PC-9 (cell line): ENCODE measurements at regions not wholly inside any gene's neighbourhood (a gene's known extent, or its start where the extent isn't known, plus 50 kb on each side); places are given as distances from the start of the nearest gene placed in this dataset.
"Not testable (repeated sequence)": the region's sequence is repeated elsewhere in the genome, so short reads cannot be mapped to it uniquely, and the experiment has no call there.

Source experiments
- BruUV-seq: library from RNA; stranded (reverse); fragments of 400-500 nt; replicated peaks from 2 replicates; lab custom pipeline; 2021; lab: Mats Ljungman, UMichigan
- CTCF ChIA-PET: fragments of 300-600 bp; sonication (Branson Sonifier 250); formaldehyde crosslinking; loops from one replicate; lab custom pipeline; 2022; ENCODE audit warnings: antibody characterized with exemption; lab: Charles Lee
- POLR2A ChIA-PET: fragments of 300-600 bp; sonication (Branson Sonifier 250); formaldehyde crosslinking; loops from one replicate; lab custom pipeline; 2022; ENCODE audit warnings: antibody characterized with exemption; ENCODE audit not compliant: unreplicated experiment; lab: Charles Lee
- DNase-seq, 2 experiments: peaks; one replicate each; pipeline versions ENCODE4 v3.0.0 to v3.0.0-alpha.2; 2015 to 2022; ENCODE audit warnings: mixed read lengths in 1 of 2
- H2AFZ ChIP-seq: fragments of 200-600 bp; sonication (generic); 2 replicates; pipeline ENCODE4 v1.8.1; 2017; ENCODE audit warnings: antibody characterized with exemption
- H3F3A ChIP-seq: fragments of 200-600 bp; sonication (generic); 2 replicates; pipeline ENCODE4 v1.8.1; 2017; ENCODE audit warnings: antibody characterized with exemption, mild to moderate bottlenecking, low read depth; ENCODE audit not compliant: insufficient read depth
- H3K27ac ChIP-seq: fragments of 200-600 bp; sonication (generic); 2 replicates; pipeline ENCODE4 v1.6.1; 2016; ENCODE audit warnings: mixed run types
- H3K27me3 ChIP-seq: fragments of 200-600 bp; sonication (generic); 2 replicates; pipeline ENCODE4 v1.6.1; 2016; ENCODE audit warnings: low read depth, mixed run types; ENCODE audit not compliant: insufficient read depth
- H3K36me3 ChIP-seq: fragments of 200-600 bp; sonication (generic); 2 replicates; pipeline ENCODE4 v1.6.1; 2016; ENCODE audit warnings: low read depth, mixed run types
- H3K4me1 ChIP-seq: fragments of 200-600 bp; sonication (generic); replicated peaks from 2 replicates; pipeline ENCODE4 v1.6.1; 2016; ENCODE audit warnings: mixed run types; ENCODE audit not compliant: insufficient read depth
- H3K4me2 ChIP-seq: fragments of 200-600 bp; sonication (generic); 2 replicates; pipeline ENCODE4 v1.6.1; 2017; ENCODE audit warnings: mixed run types
- H3K4me3 ChIP-seq: fragments of 200-600 bp; sonication (generic); 2 replicates; pipeline ENCODE4 v1.6.1; 2016; ENCODE audit warnings: mixed run types
- H3K79me2 ChIP-seq: fragments of 200-600 bp; sonication (generic); 2 replicates; pipeline ENCODE4 v1.6.1; 2017; ENCODE audit warnings: low read depth, mixed run types
- H3K9me2 ChIP-seq: fragments of 200-600 bp; sonication (generic); 2 replicates; pipeline ENCODE4 v1.8.1; 2017; ENCODE audit warnings: mild to moderate bottlenecking; ENCODE audit not compliant: insufficient read depth
- H3K9me3 ChIP-seq: fragments of 200-600 bp; sonication (generic); 2 replicates; pipeline ENCODE4 v1.8.1; 2016; ENCODE audit warnings: low read depth; ENCODE audit not compliant: insufficient read depth
- H4K20me1 ChIP-seq: fragments of 200-600 bp; sonication (generic); 2 replicates; pipeline ENCODE4 v1.8.1; 2017; ENCODE audit not compliant: insufficient read depth
- EZH2 ChIP-seq: fragments of 200-600 bp; sonication (generic); IDR thresholded peaks from 2 replicates; pipeline ENCODE4 v1.8.0; 2017; ENCODE audit warnings: antibody characterized with exemption, low read depth
- intact Hi-C: fragments of 100-400 bp; cut with micrococcal nuclease; formaldehyde crosslinking; loops from one replicate; pipeline ENCODE4 v1.10.0; 2022; ENCODE audit not compliant: unreplicated experiment
- TF ChIP-seq, protein P1 (sequence below): fragments of 200-600 bp; sonication (generic); conservative IDR thresholded peaks from 2 replicates; pipeline ENCODE4 v1.6.1; 2017; ENCODE audit warnings: mixed run types, antibody characterized with exemption, mild to moderate bottlenecking, moderate library complexity

DNA sequence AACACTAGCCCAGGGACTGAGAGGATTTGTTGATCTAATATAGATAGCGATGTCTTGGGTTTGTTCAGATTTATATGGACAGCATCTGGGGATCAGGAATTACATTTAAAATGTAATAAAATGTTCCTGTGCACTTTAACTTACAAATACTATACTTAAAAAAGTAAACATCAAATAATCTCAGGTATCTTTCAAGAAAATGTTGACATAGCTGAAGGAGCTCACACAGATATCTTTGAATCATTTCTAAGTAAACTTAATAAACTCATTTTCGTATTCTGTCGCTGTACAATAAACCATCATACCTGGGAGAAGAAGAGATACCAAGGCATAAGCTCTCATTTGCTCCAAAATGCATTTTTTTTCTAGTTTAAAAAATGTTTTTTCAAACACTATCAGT is 557.5 kb upstream of the NR2F2 start:
- no peak overlapping the region for H3K4me3 ChIP-seq
- intact Hi-C loops: loop anchor here (10.0 kb wide), 1 partner anchor 282 kb away; no protein-coding TSS in a partner anchor
- no peaks in the 10 kb centered on the region; the same call in 1 of the 2 replicates for H3K4me1 ChIP-seq
- H3K36me3 ChIP-seq: no peaks in the 10 kb centered on the region
- ChIA-PET POLR2A (no interaction called here), CTCF (no interaction called here)
- DNase-seq: no peak
- no peaks in the 10 kb centered on the region for H3K79me2 ChIP-seq
- no peak overlapping the region for H3K27ac ChIP-seq
- no TSS peak for BruUV-seq
- H3K9me3 ChIP-seq: no peaks in the 10 kb centered on the region
- no peak overlapping the region for H2AFZ ChIP-seq
- H3F3A ChIP-seq: no peaks in the 10 kb centered on the region
- peaks cover 3% of the 10 kb centered on the region; the same call in 1 of the 2 replicates for H3K9me2 ChIP-seq
- H3K4me2 ChIP-seq: no peak overlapping the region
- no peaks in the 10 kb centered on the region for H3K27me3 ChIP-seq
- TF ChIP-seq, protein P1, sequence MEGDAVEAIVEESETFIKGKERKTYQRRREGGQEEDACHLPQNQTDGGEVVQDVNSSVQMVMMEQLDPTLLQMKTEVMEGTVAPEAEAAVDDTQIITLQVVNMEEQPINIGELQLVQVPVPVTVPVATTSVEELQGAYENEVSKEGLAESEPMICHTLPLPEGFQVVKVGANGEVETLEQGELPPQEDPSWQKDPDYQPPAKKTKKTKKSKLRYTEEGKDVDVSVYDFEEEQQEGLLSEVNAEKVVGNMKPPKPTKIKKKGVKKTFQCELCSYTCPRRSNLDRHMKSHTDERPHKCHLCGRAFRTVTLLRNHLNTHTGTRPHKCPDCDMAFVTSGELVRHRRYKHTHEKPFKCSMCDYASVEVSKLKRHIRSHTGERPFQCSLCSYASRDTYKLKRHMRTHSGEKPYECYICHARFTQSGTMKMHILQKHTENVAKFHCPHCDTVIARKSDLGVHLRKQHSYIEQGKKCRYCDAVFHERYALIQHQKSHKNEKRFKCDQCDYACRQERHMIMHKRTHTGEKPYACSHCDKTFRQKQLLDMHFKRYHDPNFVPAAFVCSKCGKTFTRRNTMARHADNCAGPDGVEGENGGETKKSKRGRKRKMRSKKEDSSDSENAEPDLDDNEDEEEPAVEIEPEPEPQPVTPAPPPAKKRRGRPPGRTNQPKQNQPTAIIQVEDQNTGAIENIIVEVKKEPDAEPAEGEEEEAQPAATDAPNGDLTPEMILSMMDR: no peak
- no peak for TF ChIP-seq EZH2
- no peaks in the 10 kb centered on the region for H4K20me1 ChIP-seq

GRCh38 chr15:95784508-95784907 is 546.0 kb upstream of the NR2F2 start:
- no peaks in the 10 kb centered on the region; the same call in 1 of the 2 replicates for H3K36me3 ChIP-seq
- no peaks in the 10 kb centered on the region for H3F3A ChIP-seq
- POLR2A ChIA-PET: no interaction called here
- no peaks in the 10 kb centered on the region for H3K27me3 ChIP-seq
- no peaks in the 10 kb centered on the region for H3K79me2 ChIP-seq
- no peak for DNase-seq
- no peaks in the 10 kb centered on the region for H4K20me1 ChIP-seq
- no TSS peak for BruUV-seq
- TF ChIP-seq, protein P1: no peak
- no peak for TF ChIP-seq EZH2
- no peak overlapping the region for H3K4me2 ChIP-seq
- H3K27ac ChIP-seq: no peak overlapping the region
- H3K4me3 ChIP-seq: no peak overlapping the region
- CTCF ChIA-PET: no interaction called here
- no peak overlapping the region for H2AFZ ChIP-seq
- peaks cover 16% of the 10 kb centered on the region; the same call in 1 of the 2 replicates for H3K9me3 ChIP-seq
- H3K4me1 ChIP-seq: no peaks in the 10 kb centered on the region
- H3K9me2 ChIP-seq: no peaks in the 10 kb centered on the region
- intact Hi-C loops: no loop called here

- H2AFZ ChIP-seq, POLR2A ChIA-PET, H3F3A ChIP-seq, H3K4me2 ChIP-seq, H3K4me1 ChIP-seq, BruUV-seq, DNase-seq, H4K20me1 ChIP-seq, CTCF ChIA-PET, H3K27me3 ChIP-seq, intact Hi-C loops, H3K27ac ChIP-seq, H3K79me2 ChIP-seq, H3K9me2 ChIP-seq, H3K36me3 ChIP-seq, H3K4me3 ChIP-seq: not testable (repeated sequence)
- H3K9me3 ChIP-seq: peaks cover 16% of the 10 kb centered on the region; the same call in 1 of the 2 replicates
Observed at GRCh38 chr15:95785276-95785675, 545.2 kb upstream of the NR2F2 start.

DNA sequence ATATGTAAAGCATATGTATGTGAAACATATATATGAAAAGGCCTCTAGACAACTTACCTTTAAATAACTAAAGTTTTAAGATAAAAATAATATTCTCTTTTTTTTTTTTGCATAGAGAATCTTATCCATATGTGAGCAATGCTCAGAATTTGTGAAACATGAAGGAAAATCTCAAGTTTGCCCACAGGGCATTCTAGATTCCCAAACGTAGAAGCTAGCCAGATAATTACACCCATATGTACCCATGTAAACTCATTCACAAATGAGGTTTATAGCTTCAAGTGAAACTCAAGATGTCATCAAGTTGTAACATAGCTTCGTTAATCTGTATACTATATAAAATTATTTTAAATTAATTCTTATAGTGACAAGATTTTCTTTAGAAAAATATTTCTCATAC is 537.3 kb upstream of the NR2F2 start:
- no peak for DNase-seq
- intact Hi-C loops: loop anchor here (10.0 kb wide), 1 partner anchor 472 kb away; no protein-coding TSS in a partner anchor
- no TSS peak for BruUV-seq
- ChIA-PET CTCF (no interaction called here), POLR2A (no interaction called here)
- Histone ChIP-seq H3F3A (no peaks in the 10 kb centered on the region), H3K4me1 (no peaks in the 10 kb centered on the region), H2AFZ (no peak overlapping the region), H3K4me2 (no peak overlapping the region), H3K27ac (no peak overlapping the region), H3K27me3 (no peaks in the 10 kb centered on the region), H3K4me3 (no peak overlapping the region), H4K20me1 (no peaks in the 10 kb centered on the region), H3K79me2 (no peaks in the 10 kb centered on the region), H3K9me3 (no peaks in the 10 kb centered on the region), H3K9me2 (no peaks in the 10 kb centered on the region), H3K36me3 (no peaks in the 10 kb centered on the region)
- TF ChIP-seq, protein P1: no peak
- TF ChIP-seq EZH2: no peak
